ENCODE measurements at regions not wholly inside any gene's neighbourhood (a gene's known extent, or its start where the extent isn't known, plus 50 kb on each side); places are given as distances from the start of the nearest gene placed in this dataset.

DNA sequence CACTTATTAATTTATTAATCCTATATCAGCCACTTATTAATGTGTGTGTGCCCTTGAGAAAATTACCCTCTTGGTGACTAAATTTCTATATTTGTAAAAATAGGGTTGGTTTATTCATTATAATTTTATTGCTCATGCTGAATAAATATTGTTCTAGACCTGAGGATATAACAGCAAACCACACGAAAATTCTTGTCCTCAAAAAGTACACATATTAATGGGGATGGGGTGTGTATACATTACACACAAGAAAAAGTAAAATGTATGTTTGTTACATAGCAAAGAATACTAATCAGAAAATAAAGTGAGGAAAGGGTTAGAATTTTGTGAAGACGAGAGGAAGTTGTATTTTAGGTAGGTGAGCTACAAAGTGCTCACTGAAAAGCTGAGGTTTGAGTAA, 1068.9 kb upstream of the RAG2 start:
- intact Hi-C loops (cut with DNase I; ENCODE audit: low total_unique reads) = no loop called here
- Histone ChIP-seq H3K4me1 (no peaks in the 10 kb centered on the region), H3K4me3 (no peak overlapping the region), H3K27ac (no peak overlapping the region), H3K27me3 (replicated peaks in 1 of 7) (no peaks in the 10 kb centered on the region), H3K9me3 (peaks cover 0 to 11% (median 1%) of the 10 kb centered on the region in 8 donors), H3K36me3 (no peaks in the 10 kb centered on the region)
- TF ChIP-seq POLR2AphosphoS5 (IDR thresholded peaks at IDR 0.05) (no peak), POLR2A (IDR thresholded peaks at IDR 0.05) (no peak)
- TF ChIP-seq, protein P1, sequence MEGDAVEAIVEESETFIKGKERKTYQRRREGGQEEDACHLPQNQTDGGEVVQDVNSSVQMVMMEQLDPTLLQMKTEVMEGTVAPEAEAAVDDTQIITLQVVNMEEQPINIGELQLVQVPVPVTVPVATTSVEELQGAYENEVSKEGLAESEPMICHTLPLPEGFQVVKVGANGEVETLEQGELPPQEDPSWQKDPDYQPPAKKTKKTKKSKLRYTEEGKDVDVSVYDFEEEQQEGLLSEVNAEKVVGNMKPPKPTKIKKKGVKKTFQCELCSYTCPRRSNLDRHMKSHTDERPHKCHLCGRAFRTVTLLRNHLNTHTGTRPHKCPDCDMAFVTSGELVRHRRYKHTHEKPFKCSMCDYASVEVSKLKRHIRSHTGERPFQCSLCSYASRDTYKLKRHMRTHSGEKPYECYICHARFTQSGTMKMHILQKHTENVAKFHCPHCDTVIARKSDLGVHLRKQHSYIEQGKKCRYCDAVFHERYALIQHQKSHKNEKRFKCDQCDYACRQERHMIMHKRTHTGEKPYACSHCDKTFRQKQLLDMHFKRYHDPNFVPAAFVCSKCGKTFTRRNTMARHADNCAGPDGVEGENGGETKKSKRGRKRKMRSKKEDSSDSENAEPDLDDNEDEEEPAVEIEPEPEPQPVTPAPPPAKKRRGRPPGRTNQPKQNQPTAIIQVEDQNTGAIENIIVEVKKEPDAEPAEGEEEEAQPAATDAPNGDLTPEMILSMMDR (IDR thresholded peaks at IDR 0.05 in 8 of 11, conservative IDR thresholded peaks at IDR 0.05 in 3 of 11) = no peak
- 57 to 85% (median 72%) methylated on average over 2 of the region's 2 CpGs for WGBS, 5 donors
- no peak for DNase-seq

DNA sequence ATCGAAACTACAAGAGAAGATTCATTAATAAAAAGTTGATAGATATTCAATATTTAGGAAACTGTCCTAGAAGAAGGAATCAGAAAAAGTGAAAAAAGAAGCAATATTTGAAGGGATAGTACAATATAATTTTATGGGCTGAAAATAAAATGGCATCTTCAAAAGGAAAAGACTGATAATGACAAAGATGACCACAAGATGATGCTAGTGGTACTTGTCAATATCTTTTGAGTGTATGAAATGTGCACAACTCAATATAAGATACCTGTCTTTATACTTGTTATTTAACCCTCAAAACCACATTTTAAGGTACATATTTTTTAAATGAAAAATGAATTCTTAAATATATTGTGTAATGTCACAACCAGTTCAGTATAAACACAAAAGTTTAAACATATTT, 1059.6 kb upstream of the RAG2 start:
- H3K27ac ChIP-seq = no peak overlapping the region
- TF ChIP-seq POLR2AphosphoS5 (IDR thresholded peaks at IDR 0.05) (no peak), POLR2A (IDR thresholded peaks at IDR 0.05) (no peak)
- TF ChIP-seq, protein P1 (IDR thresholded peaks at IDR 0.05 in 8 of 11, conservative IDR thresholded peaks at IDR 0.05 in 3 of 11) = no peak
- intact Hi-C loops (cut with DNase I; ENCODE audit: low total_unique reads) = no loop called here
- H3K36me3 ChIP-seq = no peaks in the 10 kb centered on the region
- no peaks in the 10 kb centered on the region for H3K27me3 ChIP-seq (replicated peaks in 1 of 7)
- no peaks in the 10 kb centered on the region for H3K4me1 ChIP-seq
- WGBS, 5 donors = 75 to 89% (median 83%) methylated on average over 1 of the region's 1 CpG
- H3K9me3 ChIP-seq = peaks cover 0 to 7% (median 0%) of the 10 kb centered on the region in 8 donors
- DNase-seq = no peak
- no peak overlapping the region for H3K4me3 ChIP-seq

DNA sequence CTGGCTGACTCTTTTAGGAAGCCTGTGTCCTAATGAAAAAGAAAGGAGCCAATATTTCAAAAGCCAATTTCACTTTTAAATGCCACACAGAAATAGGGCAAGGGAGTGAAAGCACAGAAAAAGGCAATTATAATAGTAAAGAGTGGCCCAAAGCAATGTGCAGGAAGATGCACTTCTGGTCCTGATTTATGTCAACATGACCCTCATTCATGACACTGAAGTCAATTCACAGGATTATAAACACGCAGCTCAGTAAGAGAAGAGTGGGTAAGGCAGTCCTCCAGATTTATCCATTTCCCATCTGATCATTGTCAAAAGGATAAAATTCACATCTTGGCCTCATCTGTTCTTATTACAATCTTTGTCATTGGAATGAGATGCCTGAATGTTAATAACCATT, 1049.7 kb upstream of the RAG2 start:
- no peaks in the 10 kb centered on the region for H3K36me3 ChIP-seq
- intact Hi-C loops (cut with DNase I; ENCODE audit: low total_unique reads) = no loop called here
- TF ChIP-seq POLR2A (IDR thresholded peaks at IDR 0.05) (no peak), POLR2AphosphoS5 (IDR thresholded peaks at IDR 0.05) (no peak)
- TF ChIP-seq, protein P1 (IDR thresholded peaks at IDR 0.05 in 8 of 11, conservative IDR thresholded peaks at IDR 0.05 in 3 of 11) = no peak
- no peak overlapping the region for H3K4me3 ChIP-seq
- H3K27ac ChIP-seq = no peak overlapping the region
- no peaks in the 10 kb centered on the region for H3K4me1 ChIP-seq
- 65 to 80% (median 75%) methylated on average over 1 of the region's 1 CpG for WGBS, 5 donors
- H3K27me3 ChIP-seq (replicated peaks in 1 of 7) = no peaks in the 10 kb centered on the region
- H3K9me3 ChIP-seq = no peaks in the 10 kb centered on the region
- DNase-seq = no peak

DNA sequence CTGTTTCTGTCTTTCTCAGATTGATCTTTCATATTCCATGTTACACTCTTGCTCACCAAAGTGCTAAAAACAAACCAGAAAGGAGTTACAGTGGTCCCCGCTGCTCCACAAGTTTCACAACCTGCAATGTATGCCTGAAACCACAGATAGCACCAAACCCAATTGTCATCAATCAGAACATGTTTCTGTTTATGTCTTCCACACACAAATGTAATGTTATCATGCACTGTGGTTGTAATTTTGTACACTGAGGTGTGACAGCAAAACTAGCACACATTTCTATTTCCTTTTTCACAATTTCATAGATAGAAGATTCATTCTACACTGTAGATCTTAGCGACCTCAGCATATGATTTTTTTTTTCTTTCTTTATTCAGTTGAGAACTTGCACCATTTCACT, 1045.9 kb upstream of the RAG2 start:
- DNase-seq = no peak
- TF ChIP-seq, protein P1 (IDR thresholded peaks at IDR 0.05 in 8 of 11, conservative IDR thresholded peaks at IDR 0.05 in 3 of 11) = no peak
- TF ChIP-seq POLR2AphosphoS5 (IDR thresholded peaks at IDR 0.05) = no peak
- TF ChIP-seq POLR2A (IDR thresholded peaks at IDR 0.05) = no peak
- no peaks in the 10 kb centered on the region for H3K27me3 ChIP-seq (replicated peaks in 1 of 7)
- intact Hi-C loops (cut with DNase I; ENCODE audit: low total_unique reads) = no loop called here
- WGBS, 5 donors = 51 to 82% (median 72%) methylated on average over 2 of the region's 2 CpGs
- H3K27ac ChIP-seq = no peak overlapping the region
- H3K9me3 ChIP-seq = peaks cover 0 to 11% (median 0%) of the 10 kb centered on the region in 8 donors
- H3K4me1 ChIP-seq = no peaks in the 10 kb centered on the region
- H3K4me3 ChIP-seq = no peak overlapping the region
- no peaks in the 10 kb centered on the region for H3K36me3 ChIP-seq

All from spleen (tissue), 11 donors.